ENCODE measurements at regions not wholly inside any gene's neighbourhood (a gene's known extent, or its start where the extent isn't known, plus 50 kb on each side); places are given as distances from the start of the nearest gene placed in this dataset.

DNA sequence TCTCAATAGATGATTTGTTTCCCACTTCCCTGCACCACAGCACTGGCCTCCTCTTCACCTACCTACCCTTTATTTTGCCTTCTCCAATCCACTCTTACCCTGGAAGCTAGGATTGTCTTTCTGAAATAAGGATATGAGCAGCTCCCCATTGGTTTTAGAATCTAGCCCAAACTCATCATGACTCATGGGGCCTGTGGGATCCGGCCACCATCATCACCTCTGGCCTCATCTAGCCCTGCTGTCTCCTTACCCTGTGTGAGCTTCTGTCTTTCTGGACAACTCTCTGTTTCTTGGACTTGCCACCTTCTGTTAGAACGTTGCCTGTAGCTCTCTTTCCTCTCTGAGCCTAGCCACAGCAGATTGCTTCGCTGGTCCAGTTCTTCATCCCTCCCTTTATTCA is 277.1 kb downstream of the PAX1 start:
- no peak for TF ChIP-seq CTCF (IDR thresholded peaks at IDR 0.05; ENCODE audit: insufficient read depth, low read length, poor library complexity, severe bottlenecking)
- Histone ChIP-seq H3K27me3 (replicated peaks; ENCODE audit: control insufficient read depth, insufficient read depth, low read length) (no peaks in the 10 kb centered on the region), H3K36me3 (ENCODE audit: control insufficient read depth, insufficient read depth, low read length) (no peaks in the 10 kb centered on the region), H3K4me3 (replicated peaks; ENCODE audit: low read depth, low read length) (no peak overlapping the region)
- no peak for DNase-seq (ENCODE audit: extremely low read depth, insufficient read length)

DNA sequence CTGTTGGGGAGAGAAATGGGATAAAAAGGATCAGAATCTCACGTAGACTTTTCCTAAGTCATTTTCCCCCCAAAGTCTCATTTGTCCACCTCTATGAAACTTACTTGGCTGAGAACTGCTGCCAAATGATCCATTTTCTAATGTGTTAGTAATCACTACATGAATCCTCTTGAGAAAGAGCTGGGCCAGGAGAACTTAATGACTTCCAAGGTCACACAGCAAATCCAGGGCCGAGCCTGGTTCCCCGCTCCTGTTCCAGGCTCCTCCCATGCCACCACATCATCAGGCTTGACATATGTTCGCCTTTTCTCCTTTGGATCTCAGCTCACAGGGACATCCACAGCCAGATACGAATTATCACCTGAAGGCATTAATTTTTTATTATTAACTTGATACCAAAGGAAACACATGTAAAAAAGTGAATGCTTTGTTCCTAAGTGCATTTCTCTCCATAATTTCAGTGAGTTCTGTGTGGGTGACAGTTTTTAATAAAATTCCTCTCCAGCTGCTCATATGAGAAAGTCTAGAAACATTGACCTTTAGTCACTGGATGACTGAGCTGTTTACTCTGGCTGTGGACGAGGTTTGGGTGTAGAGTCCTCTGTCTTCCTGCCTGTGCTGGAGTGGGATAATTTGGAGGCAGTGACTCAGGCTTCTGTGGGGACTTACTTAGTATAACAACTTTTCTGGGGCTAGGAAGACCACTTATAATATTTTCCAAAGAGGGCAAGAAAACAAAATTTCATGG is 276.3 kb downstream of the PAX1 start:
- no peaks in the 10 kb centered on the region for H3K36me3 ChIP-seq (ENCODE audit: control insufficient read depth, insufficient read depth, low read length)
- no peak overlapping the region for H3K4me3 ChIP-seq (replicated peaks; ENCODE audit: low read depth, low read length)
- TF ChIP-seq CTCF (IDR thresholded peaks at IDR 0.05; ENCODE audit: insufficient read depth, low read length, poor library complexity, severe bottlenecking), result no peak
- DNase-seq (ENCODE audit: extremely low read depth, insufficient read length), result no peak
- H3K27me3 ChIP-seq (replicated peaks; ENCODE audit: control insufficient read depth, insufficient read depth, low read length), result no peaks in the 10 kb centered on the region

DNA sequence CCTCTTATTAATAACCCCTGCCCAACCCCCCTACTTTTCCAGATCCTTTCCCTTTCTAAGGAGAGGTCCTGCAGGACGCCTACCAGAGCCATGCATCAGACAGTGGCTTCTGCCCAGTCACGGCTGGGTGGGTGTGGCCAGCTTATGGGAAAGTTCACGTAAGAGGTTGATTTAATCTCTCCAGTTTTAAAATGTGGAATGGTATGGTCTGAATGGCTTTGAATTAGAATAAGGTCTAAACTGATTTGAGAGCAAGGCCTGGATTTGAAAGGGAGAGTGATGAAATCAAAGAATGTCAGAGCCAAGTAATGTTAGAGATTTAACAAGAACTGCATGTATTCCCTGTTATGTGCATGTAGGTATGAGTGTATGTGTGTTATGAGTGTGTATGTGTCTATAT is 275.7 kb downstream of the PAX1 start:
- TF ChIP-seq CTCF (IDR thresholded peaks at IDR 0.05; ENCODE audit: insufficient read depth, low read length, poor library complexity, severe bottlenecking), result no peak
- H3K4me3 ChIP-seq (replicated peaks; ENCODE audit: low read depth, low read length), result no peak overlapping the region
- no peaks in the 10 kb centered on the region for H3K27me3 ChIP-seq (replicated peaks; ENCODE audit: control insufficient read depth, insufficient read depth, low read length)
- H3K36me3 ChIP-seq (ENCODE audit: control insufficient read depth, insufficient read depth, low read length), result no peaks in the 10 kb centered on the region
- no peak for DNase-seq (ENCODE audit: extremely low read depth, insufficient read length)

DNA sequence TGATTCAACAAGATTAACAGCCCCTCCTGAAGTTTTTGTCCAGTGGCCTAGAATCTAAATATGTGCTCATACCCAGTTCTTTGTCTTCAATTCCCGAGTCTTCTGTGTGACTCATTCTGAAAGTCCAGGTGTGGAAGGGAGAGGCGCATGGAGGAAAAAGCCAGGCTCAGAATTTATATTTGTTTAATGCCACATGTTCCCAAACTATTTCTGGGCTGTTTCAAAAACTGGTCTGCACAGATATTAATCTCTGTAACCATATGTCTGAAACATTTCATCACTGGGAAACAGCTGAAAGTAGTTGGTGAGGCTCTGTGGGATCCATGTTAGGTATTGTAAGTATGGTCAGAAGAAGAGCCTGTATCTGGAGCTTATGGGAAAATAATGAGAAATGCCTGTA is 266.0 kb downstream of the PAX1 start:
- Histone ChIP-seq H3K36me3 (ENCODE audit: control insufficient read depth, insufficient read depth, low read length) (no peaks in the 10 kb centered on the region), H3K4me3 (replicated peaks; ENCODE audit: low read depth, low read length) (no peak overlapping the region), H3K27me3 (replicated peaks; ENCODE audit: control insufficient read depth, insufficient read depth, low read length) (no peaks in the 10 kb centered on the region)
- no peak for DNase-seq (ENCODE audit: extremely low read depth, insufficient read length)
- TF ChIP-seq CTCF (IDR thresholded peaks at IDR 0.05; ENCODE audit: insufficient read depth, low read length, poor library complexity, severe bottlenecking), result no peak

DNA sequence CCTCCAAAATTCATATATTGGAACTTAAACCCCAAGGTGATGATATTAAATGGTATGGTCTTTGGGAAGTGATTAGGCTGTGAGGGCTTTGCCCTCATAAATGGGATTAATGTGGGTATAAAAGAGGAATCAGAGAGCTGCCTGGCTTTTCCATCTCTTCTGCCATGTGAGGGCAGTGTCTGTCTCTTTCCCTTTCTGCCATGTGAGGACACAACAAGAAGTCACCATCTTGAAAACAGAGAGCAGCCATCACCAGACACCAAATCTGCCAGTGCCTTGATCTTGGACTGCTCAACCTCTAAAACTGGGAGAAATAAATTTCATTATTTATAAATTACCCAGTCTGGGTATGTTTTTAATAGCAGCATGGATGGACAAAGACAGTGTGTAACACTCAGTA is 263.0 kb downstream of the PAX1 start:
- Histone ChIP-seq H3K27me3 (replicated peaks; ENCODE audit: control insufficient read depth, insufficient read depth, low read length) (no peaks in the 10 kb centered on the region), H3K36me3 (ENCODE audit: control insufficient read depth, insufficient read depth, low read length) (no peaks in the 10 kb centered on the region), H3K4me3 (replicated peaks; ENCODE audit: low read depth, low read length) (no peak overlapping the region)
- TF ChIP-seq CTCF (IDR thresholded peaks at IDR 0.05; ENCODE audit: insufficient read depth, low read length, poor library complexity, severe bottlenecking), result no peak
- no peak for DNase-seq (ENCODE audit: extremely low read depth, insufficient read length)

- H3K36me3 ChIP-seq (ENCODE audit: control insufficient read depth, insufficient read depth, low read length), result no peaks in the 10 kb centered on the region
- no peak overlapping the region for H3K4me3 ChIP-seq (replicated peaks; ENCODE audit: low read depth, low read length)
- H3K27me3 ChIP-seq (replicated peaks; ENCODE audit: control insufficient read depth, insufficient read depth, low read length), result no peaks in the 10 kb centered on the region
- no peak for TF ChIP-seq CTCF (IDR thresholded peaks at IDR 0.05; ENCODE audit: insufficient read depth, low read length, poor library complexity, severe bottlenecking)
- no peak for DNase-seq (ENCODE audit: extremely low read depth, insufficient read length)
These were observed 262.0 kb downstream of the PAX1 start for GRCh38 chr20:21967481-21967880.

Data from GM06990 (cell line).